ENCODE measurements at regions not wholly inside any gene's neighbourhood (a gene's known extent, or its start where the extent isn't known, plus 50 kb on each side); places are given as distances from the start of the nearest gene placed in this dataset.

DNA sequence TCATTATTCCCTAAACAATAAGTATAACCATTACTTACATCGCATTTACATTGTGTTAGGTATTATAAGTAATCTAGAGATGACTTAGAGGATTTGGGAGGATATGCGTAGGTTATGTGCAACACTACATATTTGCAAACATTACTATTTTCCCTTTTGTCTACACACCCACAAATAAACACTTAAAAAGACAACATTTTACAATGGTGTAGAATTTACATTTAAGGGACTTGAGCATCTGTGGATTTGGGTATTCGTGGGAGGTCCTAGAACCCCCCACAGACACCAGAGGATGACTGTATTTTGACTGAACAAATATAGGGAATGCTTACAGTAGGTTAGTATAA lies 220.2 kb upstream of the MYO3A start:
- H3K36me3 ChIP-seq (ENCODE audit: control insufficient read depth in 2 of 3, insufficient read depth in 3 of 3, low read length in 3 of 3) = no peaks in the 10 kb centered on the region

DNA sequence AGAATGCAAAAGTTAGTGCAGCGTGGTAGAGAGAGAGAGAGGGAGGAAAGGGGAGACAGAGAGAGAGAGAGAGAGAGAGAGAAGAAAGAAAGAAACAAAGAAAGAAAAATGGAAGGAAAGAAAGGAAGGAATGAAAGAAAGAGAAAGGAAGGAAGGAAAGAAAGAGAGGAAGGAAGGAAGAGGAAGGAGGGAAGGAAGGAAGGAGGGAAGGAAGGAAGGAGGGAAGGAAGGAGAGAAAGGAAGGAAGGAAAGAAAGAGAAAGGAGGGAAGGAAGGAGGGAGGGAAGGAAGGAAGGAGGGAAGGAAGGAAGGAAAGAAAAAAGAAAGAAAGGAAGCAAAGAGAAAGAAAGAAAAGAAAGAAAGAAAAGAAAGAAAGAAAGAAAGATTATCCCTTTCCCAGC lies 209.8 kb upstream of the MYO3A start:
- DNase-seq (no peak), FAIRE-seq (no peak)
- Histone ChIP-seq H3K36me3 (ENCODE audit: control insufficient read depth in 2 of 3, insufficient read depth in 3 of 3, low read length in 3 of 3) (no peaks in the 10 kb centered on the region), H3K4me3 (ENCODE audit: low read length in 3 of 3) (no peak overlapping the region), H3K9me3 (ENCODE audit: control insufficient read depth in 2 of 3, insufficient read depth in 1 of 3, low read length in 3 of 3) (no peaks in the 10 kb centered on the region), H3K27me3 (ENCODE audit: control insufficient read depth, insufficient read depth, low read length) (no peaks in the 10 kb centered on the region), H3K9ac (ENCODE audit: low read length in 3 of 3) (no peak overlapping the region), H3K4me1 (ENCODE audit: control insufficient read depth in 2 of 3, insufficient read depth in 2 of 3, low read depth in 1 of 3, low read length in 3 of 3) (no peaks in the 10 kb centered on the region), H3K27ac (ENCODE audit: low read depth in 2 of 2, low read length in 2 of 2) (no peak overlapping the region)
- intact Hi-C loops (cut with DNase I) = no loop called here
- TF ChIP-seq, protein P1, sequence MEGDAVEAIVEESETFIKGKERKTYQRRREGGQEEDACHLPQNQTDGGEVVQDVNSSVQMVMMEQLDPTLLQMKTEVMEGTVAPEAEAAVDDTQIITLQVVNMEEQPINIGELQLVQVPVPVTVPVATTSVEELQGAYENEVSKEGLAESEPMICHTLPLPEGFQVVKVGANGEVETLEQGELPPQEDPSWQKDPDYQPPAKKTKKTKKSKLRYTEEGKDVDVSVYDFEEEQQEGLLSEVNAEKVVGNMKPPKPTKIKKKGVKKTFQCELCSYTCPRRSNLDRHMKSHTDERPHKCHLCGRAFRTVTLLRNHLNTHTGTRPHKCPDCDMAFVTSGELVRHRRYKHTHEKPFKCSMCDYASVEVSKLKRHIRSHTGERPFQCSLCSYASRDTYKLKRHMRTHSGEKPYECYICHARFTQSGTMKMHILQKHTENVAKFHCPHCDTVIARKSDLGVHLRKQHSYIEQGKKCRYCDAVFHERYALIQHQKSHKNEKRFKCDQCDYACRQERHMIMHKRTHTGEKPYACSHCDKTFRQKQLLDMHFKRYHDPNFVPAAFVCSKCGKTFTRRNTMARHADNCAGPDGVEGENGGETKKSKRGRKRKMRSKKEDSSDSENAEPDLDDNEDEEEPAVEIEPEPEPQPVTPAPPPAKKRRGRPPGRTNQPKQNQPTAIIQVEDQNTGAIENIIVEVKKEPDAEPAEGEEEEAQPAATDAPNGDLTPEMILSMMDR (IDR thresholded peaks at IDR 0.05; ENCODE audit: borderline replicate concordance, extremely low read depth, insufficient read depth) = no peak

More for the DNA sequence above, 220.2 kb upstream of the MYO3A start:
- no peaks in the 10 kb centered on the region for H3K4me1 ChIP-seq (ENCODE audit: control insufficient read depth in 2 of 3, insufficient read depth in 2 of 3, low read depth in 1 of 3, low read length in 3 of 3)
- H3K27me3 ChIP-seq (ENCODE audit: control insufficient read depth, insufficient read depth, low read length) = no peaks in the 10 kb centered on the region
- intact Hi-C loops (cut with DNase I) = no loop called here
- H3K4me3 ChIP-seq (ENCODE audit: low read length in 3 of 3) = no peak overlapping the region
- DNase-seq = no peak
- no peak overlapping the region for H3K27ac ChIP-seq (ENCODE audit: low read depth in 2 of 2, low read length in 2 of 2)
- H3K9ac ChIP-seq (ENCODE audit: low read length in 3 of 3) = no peak overlapping the region
- TF ChIP-seq, protein P1 (IDR thresholded peaks at IDR 0.05; ENCODE audit: borderline replicate concordance, extremely low read depth, insufficient read depth) = no peak
- no peaks in the 10 kb centered on the region for H3K9me3 ChIP-seq (ENCODE audit: control insufficient read depth in 2 of 3, insufficient read depth in 1 of 3, low read length in 3 of 3)
- FAIRE-seq = no peak

DNA sequence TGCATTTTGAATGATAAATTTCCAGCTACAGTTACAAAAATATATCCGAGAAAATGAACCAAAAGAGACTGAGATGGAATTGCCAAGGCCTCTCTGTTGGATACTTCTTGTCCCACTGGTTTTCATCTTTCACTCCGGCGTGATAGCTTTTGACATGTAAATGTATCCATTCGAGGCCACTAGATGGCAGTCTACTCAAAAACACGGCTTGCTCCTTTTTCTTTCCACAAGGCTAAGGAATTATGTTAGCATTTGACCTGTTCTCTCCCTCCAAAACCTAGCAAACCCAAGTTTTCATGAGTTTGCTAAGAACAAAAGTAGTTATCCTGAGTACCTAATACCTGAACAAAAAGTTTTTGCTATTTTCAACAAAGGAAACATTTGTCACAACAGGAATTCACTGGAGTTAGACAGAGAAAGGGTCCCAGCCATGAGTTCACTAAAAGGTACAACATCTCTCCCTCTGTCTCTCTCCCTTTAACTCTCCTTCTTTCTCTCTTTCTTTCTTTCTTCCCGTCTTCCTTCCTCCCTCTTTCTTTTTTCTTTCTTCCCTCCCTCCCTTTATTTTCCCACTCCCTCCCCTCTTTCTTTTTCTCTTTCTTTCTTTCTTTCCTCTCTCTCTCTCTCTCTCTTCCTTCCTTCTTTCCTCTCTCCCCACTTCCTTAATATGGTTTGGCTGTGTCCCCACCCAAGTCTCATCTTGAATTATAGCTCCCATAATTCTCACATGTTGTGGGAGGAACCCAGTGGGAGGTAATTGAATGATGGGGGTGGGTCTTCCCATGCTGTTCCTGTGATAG lies 207.9 kb upstream of the MYO3A start:
- H3K9me3 ChIP-seq (ENCODE audit: control insufficient read depth in 2 of 3, insufficient read depth in 1 of 3, low read length in 3 of 3) = no peaks in the 10 kb centered on the region
- intact Hi-C loops (cut with DNase I) = no loop called here
- DNase-seq (peak in 3 of 5 donors; percentile 44 to 82 (median 76)), FAIRE-seq (peak; percentile 64)
- H3K4me1 ChIP-seq (ENCODE audit: control insufficient read depth in 2 of 3, insufficient read depth in 2 of 3, low read depth in 1 of 3, low read length in 3 of 3) = no peaks in the 10 kb centered on the region
- no peak overlapping the region for H3K4me3 ChIP-seq (ENCODE audit: low read length in 3 of 3)
- H3K36me3 ChIP-seq (ENCODE audit: control insufficient read depth in 2 of 3, insufficient read depth in 3 of 3, low read length in 3 of 3) = no peaks in the 10 kb centered on the region
- H3K27me3 ChIP-seq (ENCODE audit: control insufficient read depth, insufficient read depth, low read length) = no peaks in the 10 kb centered on the region
- TF ChIP-seq, protein P1 (IDR thresholded peaks at IDR 0.05; ENCODE audit: borderline replicate concordance, extremely low read depth, insufficient read depth) = peak; percentile 55
- H3K27ac ChIP-seq (ENCODE audit: low read depth in 2 of 2, low read length in 2 of 2) = no peak overlapping the region
- H3K9ac ChIP-seq (ENCODE audit: low read length in 3 of 3) = no peak overlapping the region

All from kidney (tissue), 13 donors.